H9 (cell line): ENCODE measurements at regions not wholly inside any gene's neighbourhood (a gene's known extent, or its start where the extent isn't known, plus 50 kb on each side); places are given as distances from the start of the nearest gene placed in this dataset.

Experiments
- DNase-seq: peaks from one replicate; pipeline ENCODE4 v3.0.0-alpha.2; 2017
- H2AFZ ChIP-seq: one replicate; pipeline ENCODE4 v1.6.1; 2013; ENCODE audit warnings: mild to moderate bottlenecking, low read length, control low read depth, moderate library complexity
- H2AK5ac ChIP-seq: 2 replicates; pipeline ENCODE4 v1.6.1; 2013; ENCODE audit warnings: low read length, control low read depth, mixed read lengths; ENCODE audit not compliant: insufficient read length
- H2BK120ac ChIP-seq: one replicate; pipeline ENCODE4 v1.6.1; 2013; ENCODE audit warnings: low read depth, mild to moderate bottlenecking, low read length, control low read depth, inconsistent platforms; ENCODE audit not compliant: poor library complexity, severe bottlenecking
- H2BK12ac ChIP-seq: 2 replicates; pipeline ENCODE4 v1.6.1; 2013; ENCODE audit warnings: low read length, control low read depth, mixed read lengths, low read depth; ENCODE audit not compliant: insufficient read length
- H2BK15ac ChIP-seq: 2 replicates; pipeline ENCODE4 v1.6.1; 2013; ENCODE audit warnings: low read depth, low read length, control low read depth
- H2BK20ac ChIP-seq: one replicate; pipeline ENCODE4 v1.6.1; 2013; ENCODE audit warnings: low read depth, mild to moderate bottlenecking, low read length, control low read depth, inconsistent platforms; ENCODE audit not compliant: poor library complexity, severe bottlenecking
- H2BK5ac ChIP-seq: 2 replicates; pipeline ENCODE4 v1.6.1; 2013; ENCODE audit warnings: low read length, control low read depth, mixed read lengths; ENCODE audit not compliant: insufficient read length
- H3K14ac ChIP-seq: 2 replicates; pipeline ENCODE4 v1.6.1; 2013; ENCODE audit warnings: low read length, control low read depth; ENCODE audit not compliant: insufficient read depth
- H3K18ac ChIP-seq: 2 replicates; pipeline ENCODE4 v1.6.1; 2013; ENCODE audit warnings: low read depth, mild to moderate bottlenecking, mixed read lengths, low read length, control low read depth; ENCODE audit not compliant: insufficient read length
- H3K23ac ChIP-seq: 2 replicates; pipeline ENCODE4 v1.6.1; 2013; ENCODE audit warnings: low read length, control low read depth, mixed read lengths, low read depth; ENCODE audit not compliant: insufficient read length
- H3K23me2 ChIP-seq: 2 replicates; pipeline ENCODE4 v1.6.1; 2013; ENCODE audit warnings: low read depth, mild to moderate bottlenecking, mixed read lengths, low read length, control low read depth; ENCODE audit not compliant: insufficient read length, poor library complexity, severe bottlenecking
- H3K27ac ChIP-seq: 2 replicates; pipeline ENCODE4 v1.5.1; 2013; ENCODE audit warnings: low read length, control low read depth, mixed read lengths, low read depth; ENCODE audit not compliant: insufficient read length
- H3K27me3 ChIP-seq: 2 replicates; pipeline ENCODE4 v1.6.1; 2013; ENCODE audit warnings: low read length, control low read depth, inconsistent platforms; ENCODE audit not compliant: insufficient read depth
- H3K4ac ChIP-seq: 2 replicates; pipeline ENCODE4 v1.6.1; 2013; ENCODE audit warnings: low read depth, mild to moderate bottlenecking, control low read depth, inconsistent platforms, low read length, moderate library complexity
- H3K4me1 ChIP-seq: 2 replicates; pipeline ENCODE4 v1.6.1; 2013; ENCODE audit warnings: low read length, control low read depth, inconsistent platforms; ENCODE audit not compliant: insufficient read depth
- H3K4me2 ChIP-seq: 2 replicates; pipeline ENCODE4 v1.6.1; 2013; ENCODE audit warnings: low read length, control low read depth, mixed read lengths; ENCODE audit not compliant: insufficient read length, insufficient read depth
- H3K56ac ChIP-seq: 2 replicates; pipeline ENCODE4 v1.6.1; 2013; ENCODE audit warnings: low read depth, mild to moderate bottlenecking, mixed read lengths, low read length, control low read depth; ENCODE audit not compliant: insufficient read length
- H3K79me1 ChIP-seq: 2 replicates; pipeline ENCODE4 v1.6.1; 2013; ENCODE audit warnings: low read depth, mild to moderate bottlenecking, moderate library complexity, low read length, control low read depth, inconsistent platforms; ENCODE audit not compliant: insufficient read depth, poor library complexity, severe bottlenecking
- H3K79me2 ChIP-seq: 2 replicates; pipeline ENCODE4 v1.6.1; 2013; ENCODE audit warnings: low read length, control low read depth, inconsistent platforms; ENCODE audit not compliant: insufficient read depth
- H3K9ac ChIP-seq: 2 replicates; pipeline ENCODE4 v1.6.1; 2013; ENCODE audit warnings: low read length, control low read depth, mixed read lengths; ENCODE audit not compliant: insufficient read length; ENCODE audit errors: extremely low read depth
- H3K9me3 ChIP-seq: one replicate; pipeline ENCODE4 v1.6.1; 2013; ENCODE audit warnings: low read depth, low read length, inconsistent platforms; ENCODE audit not compliant: control insufficient read depth
- H3T11ph ChIP-seq: one replicate; pipeline ENCODE4 v1.6.1; 2013; ENCODE audit warnings: mild to moderate bottlenecking, low read length, control low read depth, inconsistent platforms
- H4K20me1 ChIP-seq: one replicate; pipeline ENCODE4 v1.6.1; 2013; ENCODE audit not compliant: control insufficient read depth, insufficient read length, insufficient read depth
- H4K5ac ChIP-seq: 2 replicates; pipeline ENCODE4 v1.6.1; 2013; ENCODE audit warnings: low read depth, mild to moderate bottlenecking, mixed read lengths, low read length, control low read depth; ENCODE audit not compliant: insufficient read length
- H4K8ac ChIP-seq: replicated peaks from 2 replicates; pipeline ENCODE4 v1.6.1; 2013; ENCODE audit warnings: low read length, control low read depth, mixed read lengths, low read depth; ENCODE audit not compliant: insufficient read length
- H4K91ac ChIP-seq: 2 replicates; pipeline ENCODE4 v1.6.1; 2013; ENCODE audit warnings: low read depth, mild to moderate bottlenecking, moderate library complexity, mixed read lengths, low read length, control low read depth; ENCODE audit not compliant: insufficient read length
- H3K27ac Mint-ChIP-seq, 3 experiments: 2 replicates in 2 of 3; 3 replicates in 1 of 3; pipeline ENCODE4 v1.8.0; 2020 to 2021; ENCODE audit warnings: mixed read lengths in 3 of 3, mild to moderate bottlenecking in 1 of 3, moderate library complexity in 1 of 3
- H3K27me3 Mint-ChIP-seq: 2 replicates; pipeline ENCODE4 v1.8.0; 2021; ENCODE audit warnings: low read depth, mild to moderate bottlenecking, moderate library complexity, mixed read lengths
- H3K36me3 Mint-ChIP-seq, 3 experiments: 2 replicates in 2 of 3; 3 replicates in 1 of 3; pipeline ENCODE4 v1.8.0; 2020 to 2021; ENCODE audit warnings: low read depth in 3 of 3, mixed read lengths in 3 of 3; ENCODE audit not compliant: insufficient read depth in 1 of 3
- H3K4me1 Mint-ChIP-seq, 2 experiments: 2 replicates each; pipeline ENCODE4 v1.8.0; 2020; ENCODE audit warnings: mixed read lengths in 2 of 2
- H3K4me3 Mint-ChIP-seq, 2 experiments: 2 replicates in 1 of 2; 3 replicates in 1 of 2; pipeline ENCODE4 v1.8.0; 2020 to 2021; ENCODE audit warnings: mild to moderate bottlenecking in 2 of 2, mixed read lengths in 2 of 2, moderate library complexity in 1 of 2
- H3K9me3 Mint-ChIP-seq, 2 experiments: 2 replicates in 1 of 2; 3 replicates in 1 of 2; pipeline ENCODE4 v1.8.0; 2020; ENCODE audit warnings: mild to moderate bottlenecking in 2 of 2, mixed read lengths in 2 of 2, moderate library complexity in 1 of 2
- WGBS: extraction: QIAGEN DNeasy Blood & Tissue Kit; methylation state at CpG from one replicate; pipeline ENCODE4 v1.1.7; 2013; ENCODE audit warnings: missing lambda C conversion rate, low lambda C conversion rate, mixed read lengths; ENCODE audit not compliant: insufficient read length; ENCODE audit errors: extremely low coverage; 5-methylcytosine and 5-hydroxymethylcytosine counted together
- TF ChIP-seq, protein P1 (sequence below): fragments of 200-600 bp; sonication (generic); conservative IDR thresholded peaks from 3 replicates; pipeline ENCODE4 v1.8.0; 2021; ENCODE audit warnings: antibody characterized with exemption, mild to moderate bottlenecking

- Histone ChIP-seq H3K4me2 (no peak overlapping the region), H2BK120ac (no peak overlapping the region), H3K9ac (no peak overlapping the region), H3T11ph (no peak overlapping the region), H4K91ac (no peak overlapping the region), H2BK20ac (no peak overlapping the region), H3K56ac (no peak overlapping the region), H3K9me3 (no peaks in the 10 kb centered on the region), H4K5ac (no peak overlapping the region), H4K20me1 (no peaks in the 10 kb centered on the region), H3K4ac (no peak overlapping the region), H2AFZ (peak overlapping the region; percentile 54), H2BK5ac (no peak overlapping the region), H3K27ac (no peak overlapping the region), H3K14ac (no peak overlapping the region), H3K79me1 (no peaks in the 10 kb centered on the region), H4K8ac (no peak overlapping the region), H3K4me1 (peaks cover 10% of the 10 kb centered on the region; the same call in 1 of the 2 replicates), H2AK5ac (no peak overlapping the region), H3K79me2 (no peaks in the 10 kb centered on the region), H3K23ac (no peak overlapping the region), H3K23me2 (no peaks in the 10 kb centered on the region), H2BK12ac (no peak overlapping the region), H2BK15ac (no peak overlapping the region), H3K18ac (no peak overlapping the region), H3K27me3 (no peaks in the 10 kb centered on the region)
- no peak overlapping the region for H3K4me3 Mint-ChIP-seq
- H3K36me3 Mint-ChIP-seq, result peaks cover 0 to 3% (median 0%) of the 10 kb centered on the region in 3 experiments; a peak in 2 of 7 replicates
- H3K27ac Mint-ChIP-seq, result no peak overlapping the region
- no CpG with 5 or more reads among the region's 4 CpGs for WGBS
- TF ChIP-seq, protein P1, sequence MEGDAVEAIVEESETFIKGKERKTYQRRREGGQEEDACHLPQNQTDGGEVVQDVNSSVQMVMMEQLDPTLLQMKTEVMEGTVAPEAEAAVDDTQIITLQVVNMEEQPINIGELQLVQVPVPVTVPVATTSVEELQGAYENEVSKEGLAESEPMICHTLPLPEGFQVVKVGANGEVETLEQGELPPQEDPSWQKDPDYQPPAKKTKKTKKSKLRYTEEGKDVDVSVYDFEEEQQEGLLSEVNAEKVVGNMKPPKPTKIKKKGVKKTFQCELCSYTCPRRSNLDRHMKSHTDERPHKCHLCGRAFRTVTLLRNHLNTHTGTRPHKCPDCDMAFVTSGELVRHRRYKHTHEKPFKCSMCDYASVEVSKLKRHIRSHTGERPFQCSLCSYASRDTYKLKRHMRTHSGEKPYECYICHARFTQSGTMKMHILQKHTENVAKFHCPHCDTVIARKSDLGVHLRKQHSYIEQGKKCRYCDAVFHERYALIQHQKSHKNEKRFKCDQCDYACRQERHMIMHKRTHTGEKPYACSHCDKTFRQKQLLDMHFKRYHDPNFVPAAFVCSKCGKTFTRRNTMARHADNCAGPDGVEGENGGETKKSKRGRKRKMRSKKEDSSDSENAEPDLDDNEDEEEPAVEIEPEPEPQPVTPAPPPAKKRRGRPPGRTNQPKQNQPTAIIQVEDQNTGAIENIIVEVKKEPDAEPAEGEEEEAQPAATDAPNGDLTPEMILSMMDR, result no peak
- H3K4me1 Mint-ChIP-seq, result peaks cover 20 to 22% of the 10 kb centered on the region in 2 experiments
- no peak for DNase-seq
- no peaks in the 10 kb centered on the region for H3K27me3 Mint-ChIP-seq
- peaks cover 2 to 4% of the 10 kb centered on the region in 2 experiments; a peak in 4 of 5 replicates for H3K9me3 Mint-ChIP-seq
Observed at GRCh38 chr10:29199941-29200679, 88.8 kb upstream of the LYZL1 start.
